OCI-LY3 (cell line): ENCODE measurements at regions not wholly inside any gene's neighbourhood (a gene's known extent, or its start where the extent isn't known, plus 50 kb on each side); places are given as distances from the start of the nearest gene placed in this dataset.

Source experiments
- CTCF ChIP-seq: fragments of 200-600, 300-600 bp; sonication (generic); IDR thresholded peaks from 2 replicates; pipeline ENCODE4 v1.5.1; 2014; ENCODE audit warnings: antibody characterized with exemption, low read length, low read depth
- EZH2phosphoT487 ChIP-seq: fragments of 200-600 bp; shearing (Covaris generic); IDR thresholded peaks from 2 replicates; pipeline ENCODE4 v1.6.1; 2018; ENCODE audit warnings: antibody characterized with exemption, mixed run types, low read depth

GRCh38 chr6:133689863-133690262, 199.1 kb upstream of the TCF21 start:
- TF ChIP-seq CTCF, result no peak
- no peak for TF ChIP-seq EZH2phosphoT487
